Fibroblast of skin of right quadriceps (primary cell): ENCODE measurements at regions not wholly inside any gene's neighbourhood (a gene's known extent, or its start where the extent isn't known, plus 50 kb on each side); places are given as distances from the start of the nearest gene placed in this dataset.
"Not testable (repeated sequence)": the region's sequence is repeated elsewhere in the genome, so short reads cannot be mapped to it uniquely, and the experiment has no call there.

Source experiments
- DNase-seq: peaks from one replicate; pipeline ENCODE4 v3.0.0-alpha.2; 2013

- DNase-seq: no peak
These were observed 141.7 kb upstream of the RAI2 start for GRCh38 chrX:18002791-18003190.

GRCh38 chrX:17994429-17994828 lies 133.3 kb upstream of the RAI2 start:
- DNase-seq: no peak

- no peak for DNase-seq
These were observed 132.0 kb upstream of the RAI2 start for GRCh38 chrX:17993062-17993461.

GRCh38 chrX:17990532-17990931 lies 129.4 kb upstream of the RAI2 start:
- no peak for DNase-seq

- DNase-seq: no peak
These were observed 126.7 kb upstream of the RAI2 start for GRCh38 chrX:17987783-17988182.

- no peak for DNase-seq
These were observed 125.9 kb upstream of the RAI2 start for GRCh38 chrX:17986977-17987376.

- no peak for DNase-seq
These were observed 125.3 kb upstream of the RAI2 start for GRCh38 chrX:17986440-17986839.

- DNase-seq: no peak
These were observed 123.3 kb upstream of the RAI2 start for GRCh38 chrX:17984415-17984814.

- no peak for DNase-seq
These were observed 122.3 kb upstream of the RAI2 start for GRCh38 chrX:17983389-17983788.

- no peak for DNase-seq
These were observed 116.6 kb upstream of the RAI2 start for GRCh38 chrX:17977696-17978095.

GRCh38 chrX:17976955-17977354 lies 115.9 kb upstream of the RAI2 start:
- DNase-seq: no peak

GRCh38 chrX:17975349-17975748 lies 114.3 kb upstream of the RAI2 start:
- not testable (repeated sequence) for DNase-seq

GRCh38 chrX:17968367-17968766 lies 107.3 kb upstream of the RAI2 start:
- no peak for DNase-seq

GRCh38 chrX:17967888-17968287 lies 106.8 kb upstream of the RAI2 start:
- DNase-seq: no peak

GRCh38 chrX:17964871-17965270 lies 103.8 kb upstream of the RAI2 start:
- no peak for DNase-seq

- no peak for DNase-seq
These were observed 99.8 kb upstream of the RAI2 start for GRCh38 chrX:17960891-17961290.

GRCh38 chrX:17944833-17945497 lies 83.9 kb upstream of the RAI2 start:
- DNase-seq: peak; percentile 4

GRCh38 chrX:17941171-17941570 lies 80.1 kb upstream of the RAI2 start:
- not testable (repeated sequence) for DNase-seq

GRCh38 chrX:17939724-17940123 lies 78.6 kb upstream of the RAI2 start:
- no peak for DNase-seq

GRCh38 chrX:17933856-17934255 lies 72.8 kb upstream of the RAI2 start:
- DNase-seq: no peak

GRCh38 chrX:17932781-17933180 lies 71.7 kb upstream of the RAI2 start:
- no peak for DNase-seq

GRCh38 chrX:17931855-17932254 lies 70.8 kb upstream of the RAI2 start:
- DNase-seq: no peak

- no peak for DNase-seq
These were observed 69.8 kb upstream of the RAI2 start for GRCh38 chrX:17930850-17931249.

- peak; percentile 0 for DNase-seq
These were observed 62.4 kb upstream of the RAI2 start for GRCh38 chrX:17923546-17923945.

GRCh38 chrX:17922303-17922702 lies 61.2 kb upstream of the RAI2 start:
- DNase-seq: no peak
